A549 (cell line): ENCODE measurements at regions not wholly inside any gene's neighbourhood (a gene's known extent, or its start where the extent isn't known, plus 50 kb on each side); places are given as distances from the start of the nearest gene placed in this dataset.

Source experiments
- ATAC-seq, 2 experiments: fragments of 200-7000 bp in 1 of 2; fragments of >200 bp in 1 of 2; cut with Nextera tagmentation in 1 of 2; cut with Tn5 transposase in 1 of 2; 3 replicates each; pipeline versions ENCODE4 v1.8.0 to v1.9.1; 2018 to 2020; ENCODE audit warnings: mild to moderate bottlenecking in 1 of 2, moderate library complexity in 1 of 2
- CTCF ChIA-PET: fragments of 300-600 bp; sonication (Branson Sonifier 250); formaldehyde crosslinking; extraction: SDS; loops from one replicate; lab custom pipeline; 2021; ENCODE audit warnings: antibody characterized with exemption, inconsistent platforms; lab: Yijun Ruan, JAX
- POLR2A ChIA-PET: fragments of 350-600 bp; formaldehyde crosslinking; extraction: SDS; loops from one replicate; lab custom pipeline; 2021; ENCODE audit warnings: antibody characterized with exemption, inconsistent platforms; lab: Yijun Ruan, JAX
- DNase-seq, 2 experiments: peaks; one replicate each; pipeline versions ENCODE4 v3.0.0 to v3.0.0-alpha.2; 2011 to 2016; ENCODE audit warnings: low read depth in 1 of 2, low spot score in 1 of 2
- FAIRE-seq: peaks from 2 replicates; lab custom pipeline; 2011; peaks lifted over from hg19 to GRCh38; lab: Jason Lieb, UNC
- H3K27ac ChIP-seq, 2 experiments: fragments of >200 bp; sonication (Bioruptor Twin); formaldehyde crosslinking; 3 replicates each; pipeline ENCODE4 v1.5.1; 2016 to 2017
- H3K4me1 ChIP-seq: fragments of >200 bp; sonication (Bioruptor Twin); formaldehyde crosslinking; 3 replicates; pipeline ENCODE4 v1.6.1; 2016
- H3K4me2 ChIP-seq: fragments of >200 bp; sonication (Bioruptor Twin); formaldehyde crosslinking; 3 replicates; pipeline ENCODE4 v1.6.1; 2016
- H3K4me3 ChIP-seq: fragments of >200 bp; sonication (Bioruptor Twin); formaldehyde crosslinking; 3 replicates; pipeline ENCODE4 v1.5.1; 2016
- H3K9me3 ChIP-seq: fragments of >200 bp; sonication (Bioruptor Twin); formaldehyde crosslinking; 3 replicates; pipeline ENCODE4 v1.6.1; 2016
- CEBPB ChIP-seq, 2 experiments: fragments of >200 bp in 1 of 2; sonication (Bioruptor Twin) in 1 of 2; formaldehyde crosslinking in 1 of 2; IDR thresholded peaks; 2 replicates each; pipeline ENCODE4 v1.6.1; 2012 to 2016
- CHD2 ChIP-seq: fragments of 150-350 bp; IDR thresholded peaks from 2 replicates; pipeline ENCODE4 v1.6.1; 2014; ENCODE audit warnings: low read length; ENCODE audit not compliant: partially characterized antibody
- CHD4 ChIP-seq: fragments of 200-600 bp; sonication (generic); IDR thresholded peaks from 2 replicates; pipeline ENCODE4 v1.6.1; 2016; ENCODE audit warnings: antibody characterized with exemption, mild to moderate bottlenecking, borderline replicate concordance
- EHF ChIP-seq: fragments of 250-450 bp; sonication (Bioruptor Pico); IDR thresholded peaks from 2 replicates; pipeline ENCODE4 v1.5.0; 2020; ENCODE audit warnings: mild to moderate bottlenecking
- EHMT2 ChIP-seq: fragments of 200-600 bp; sonication (generic); IDR thresholded peaks from 2 replicates; pipeline ENCODE4 v1.6.1; 2016; ENCODE audit warnings: antibody characterized with exemption, low read depth, mild to moderate bottlenecking, moderate library complexity
- FOSB ChIP-seq: fragments of 250-450 bp; sonication (Bioruptor Pico); IDR thresholded peaks from 2 replicates; pipeline ENCODE4 v1.5.0; 2020; ENCODE audit warnings: mild to moderate bottlenecking, moderate library complexity
- FOXS1 ChIP-seq: fragments of 250-450 bp; sonication (Bioruptor Pico); IDR thresholded peaks from 2 replicates; pipeline ENCODE4 v1.5.0; 2020; ENCODE audit warnings: mild to moderate bottlenecking, moderate library complexity
- HDAC2 ChIP-seq: fragments of 200-600 bp; sonication (generic); IDR thresholded peaks from 2 replicates; pipeline ENCODE4 v1.6.1; 2016
- HEYL ChIP-seq: fragments of 250-450 bp; sonication (Bioruptor Pico); IDR thresholded peaks from 2 replicates; pipeline ENCODE4 v1.8.0; 2021; ENCODE audit warnings: mild to moderate bottlenecking, moderate library complexity
- HOXA7 ChIP-seq: fragments of 250-450 bp; sonication (Bioruptor Pico); IDR thresholded peaks from 2 replicates; pipeline ENCODE4 v1.5.0; 2020; ENCODE audit warnings: mild to moderate bottlenecking, moderate library complexity
- JUN ChIP-seq, 2 experiments: fragments of >200 bp; sonication (Bioruptor Twin); formaldehyde crosslinking; IDR thresholded peaks; 2 replicates in 1 of 2; 3 replicates in 1 of 2; pipeline ENCODE4 v1.6.1; 2016 to 2017
- KDM1A ChIP-seq: fragments of 200-600 bp; sonication (generic); IDR thresholded peaks from 2 replicates; pipeline ENCODE4 v1.6.1; 2016; ENCODE audit warnings: low read depth, mild to moderate bottlenecking
- MAZ ChIP-seq: fragments of 150-350 bp; IDR thresholded peaks from 2 replicates; pipeline ENCODE4 v1.6.1; 2014; ENCODE audit warnings: antibody characterized with exemption, low read depth, low read length, borderline replicate concordance
- POLR2A ChIP-seq: IDR thresholded peaks from 2 replicates; pipeline ENCODE4 v1.6.1; 2012; ENCODE audit warnings: mild to moderate bottlenecking, low read length
- RARB ChIP-seq: fragments of 250-450 bp; sonication (Bioruptor Pico); IDR thresholded peaks from 2 replicates; pipeline ENCODE4 v1.8.0; 2021; ENCODE audit warnings: mild to moderate bottlenecking, moderate library complexity
- RCOR1 ChIP-seq: fragments of 150-350 bp; IDR thresholded peaks from 2 replicates; pipeline ENCODE4 v1.6.1; 2014; ENCODE audit warnings: antibody characterized with exemption, low read length, low read depth
- SREBF2 ChIP-seq: fragments of 450-650 bp; IDR thresholded peaks from 2 replicates; pipeline ENCODE4 v1.6.1; 2014; ENCODE audit warnings: mild to moderate bottlenecking, moderate library complexity
- TFCP2L1 ChIP-seq: fragments of 250-450 bp; sonication (Bioruptor Pico); IDR thresholded peaks from 2 replicates; pipeline ENCODE4 v1.5.0; 2021; ENCODE audit warnings: mild to moderate bottlenecking
- TP53 ChIP-seq: fragments of 250-450 bp; sonication (Bioruptor Pico); IDR thresholded peaks from 2 replicates; pipeline ENCODE4 v1.5.0; 2021; ENCODE audit warnings: mild to moderate bottlenecking, moderate library complexity
- ZC3H11A ChIP-seq: fragments of 450-650 bp; IDR thresholded peaks from 2 replicates; pipeline ENCODE4 v1.6.1; 2014; ENCODE audit warnings: antibody characterized with exemption, mild to moderate bottlenecking
- ZFP36 ChIP-seq: fragments of 450-650 bp; IDR thresholded peaks from 2 replicates; pipeline ENCODE4 v1.6.1; 2014; ENCODE audit warnings: borderline replicate concordance; ENCODE audit not compliant: partially characterized antibody
- ZSCAN20 ChIP-seq: fragments of 250-450 bp; sonication (Bioruptor Pico); IDR thresholded peaks from 2 replicates; pipeline ENCODE4 v1.8.0; 2022; ENCODE audit warnings: mild to moderate bottlenecking, moderate library complexity
- WGBS: methylation state at CpG from one replicate; pipeline ENCODE4 v1.1.6; 2017; ENCODE audit errors: missing lambda C conversion rate; 5-methylcytosine and 5-hydroxymethylcytosine counted together
- TF ChIP-seq, protein P1 (sequence below): IDR thresholded peaks from 2 replicates; pipeline ENCODE4 v1.6.1; 2012; ENCODE audit warnings: low read depth, borderline replicate concordance
- TF ChIP-seq, protein P2 (sequence below): fragments of 450-650 bp; IDR thresholded peaks from 2 replicates; pipeline ENCODE4 v1.6.1; 2014; ENCODE audit warnings: antibody characterized with exemption
- TF ChIP-seq, protein P3 (sequence below): fragments of >200 bp; sonication (Bioruptor Twin); formaldehyde crosslinking; IDR thresholded peaks from 3 replicates; pipeline ENCODE4 v1.5.1; 2016

DNA sequence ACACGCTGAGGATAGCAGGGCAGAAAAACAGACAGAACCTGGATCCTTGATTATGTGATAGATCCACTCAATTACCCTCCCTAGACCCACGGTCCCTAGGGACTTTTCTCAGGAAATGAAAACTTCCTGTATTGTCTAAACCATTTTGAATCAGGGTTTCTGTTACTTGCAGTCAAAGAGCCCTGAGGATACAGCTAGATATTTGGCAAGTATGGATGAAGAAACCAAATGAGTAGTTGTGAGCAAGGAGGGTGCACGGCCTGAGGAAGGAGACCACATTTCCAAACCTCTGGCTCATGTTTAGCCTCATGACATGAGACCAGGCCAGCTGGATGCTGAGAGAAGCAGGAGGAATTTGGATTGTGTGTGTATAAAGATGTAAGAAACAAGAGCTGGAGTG, 91.6 kb downstream of the MRPL14 start (continued):
- TF ChIP-seq, protein P1, sequence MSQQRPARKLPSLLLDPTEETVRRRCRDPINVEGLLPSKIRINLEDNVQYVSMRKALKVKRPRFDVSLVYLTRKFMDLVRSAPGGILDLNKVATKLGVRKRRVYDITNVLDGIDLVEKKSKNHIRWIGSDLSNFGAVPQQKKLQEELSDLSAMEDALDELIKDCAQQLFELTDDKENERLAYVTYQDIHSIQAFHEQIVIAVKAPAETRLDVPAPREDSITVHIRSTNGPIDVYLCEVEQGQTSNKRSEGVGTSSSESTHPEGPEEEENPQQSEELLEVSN: no peak
- no peak for TF ChIP-seq TFCP2L1 (CRISPR knock-in tag)
- TF ChIP-seq FOXS1 (CRISPR knock-in tag): no peak
- no peak for TF ChIP-seq CHD2
- no peak for TF ChIP-seq EHF (CRISPR knock-in tag)
- no peak for TF ChIP-seq FOSB (CRISPR knock-in tag)

DNA sequence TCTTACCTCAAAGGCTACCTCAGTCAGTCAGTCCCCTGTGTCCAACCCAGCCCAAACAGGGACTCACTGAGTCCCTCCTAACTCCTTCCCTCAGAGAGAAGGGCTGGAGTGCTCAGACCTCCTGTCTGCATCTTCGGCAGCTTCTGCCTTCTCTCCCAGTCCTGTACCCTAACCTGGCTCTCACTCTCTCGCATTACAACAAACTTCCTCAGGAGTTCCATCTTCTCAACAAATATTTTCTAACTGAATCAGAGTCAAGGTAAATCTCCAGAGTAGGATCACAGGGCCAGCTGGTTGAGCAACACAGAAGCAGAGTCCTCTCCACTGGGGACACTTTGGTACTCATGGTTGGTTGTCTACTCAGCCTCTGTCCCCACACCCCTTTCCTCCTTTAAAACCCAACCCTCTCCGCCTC, 92.3 kb downstream of the MRPL14 start:
- Histone ChIP-seq H3K4me1 (peaks cover 47% of the 10 kb centered on the region), H3K4me3 (no peak overlapping the region), H3K27ac (peak overlapping the region; percentile 68 to 79), H3K9me3 (no peaks in the 10 kb centered on the region), H3K4me2 (peak overlapping the region; percentile 59)
- ATAC-seq (peak in 1 of 2 experiments; percentile 49; a peak in 3 of 6 replicates), DNase-seq (no peak), FAIRE-seq (no peak)
- TF ChIP-seq CEBPB (IDR thresholded peaks at IDR 0.05) (peak in 1 of 2 experiments; percentile 10; a peak in 1 of 4 replicates), ZFP36 (no peak)
- POLR2A ChIA-PET: no interaction called here
- WGBS: 60% methylated on average over 3 of the region's 3 CpGs
- CTCF ChIA-PET: no interaction called here

DNA sequence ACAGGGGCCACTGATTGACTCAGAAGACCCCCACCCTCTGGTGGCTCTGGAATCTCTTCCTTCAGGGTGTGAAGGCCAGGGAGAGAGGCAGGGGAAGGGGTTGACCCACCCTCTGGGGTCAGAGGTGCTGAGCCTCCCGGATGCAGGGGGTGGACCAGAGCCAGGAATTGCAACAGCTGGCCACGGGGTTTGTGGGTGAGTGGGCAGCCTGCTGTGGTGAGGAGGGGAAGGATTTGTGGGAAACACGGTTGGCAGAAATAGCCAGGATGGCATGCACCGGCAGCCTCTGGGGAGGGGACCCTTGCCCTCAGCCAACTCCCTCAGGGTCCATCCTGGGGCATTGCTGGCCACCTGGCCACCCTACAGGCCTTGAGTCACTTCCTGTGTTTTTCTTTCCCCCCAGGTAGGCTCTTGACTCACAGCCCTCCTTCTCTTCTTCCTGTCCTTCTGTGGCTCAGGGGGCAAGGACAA, 92.8 kb downstream of the MRPL14 start:
- Histone ChIP-seq H3K4me3 (no peak overlapping the region), H3K4me1 (peaks cover 42% of the 10 kb centered on the region), H3K27ac (peak overlapping the region; percentile 68 to 79), H3K4me2 (peak overlapping the region; percentile 59), H3K9me3 (no peaks in the 10 kb centered on the region)
- ATAC-seq: no peak; a peak in 1 of 6 replicates
- TF ChIP-seq POLR2A (no peak), CHD4 (no peak), RCOR1 (no peak), CEBPB (IDR thresholded peaks at IDR 0.05) (no peak), HDAC2 (no peak), TFCP2L1 (CRISPR knock-in tag) (no peak)
- FAIRE-seq: no peak
- CTCF ChIA-PET: no interaction called here
- 62% methylated on average over 4 of the region's 4 CpGs for WGBS
- POLR2A ChIA-PET: no interaction called here
- no peak for DNase-seq

DNA sequence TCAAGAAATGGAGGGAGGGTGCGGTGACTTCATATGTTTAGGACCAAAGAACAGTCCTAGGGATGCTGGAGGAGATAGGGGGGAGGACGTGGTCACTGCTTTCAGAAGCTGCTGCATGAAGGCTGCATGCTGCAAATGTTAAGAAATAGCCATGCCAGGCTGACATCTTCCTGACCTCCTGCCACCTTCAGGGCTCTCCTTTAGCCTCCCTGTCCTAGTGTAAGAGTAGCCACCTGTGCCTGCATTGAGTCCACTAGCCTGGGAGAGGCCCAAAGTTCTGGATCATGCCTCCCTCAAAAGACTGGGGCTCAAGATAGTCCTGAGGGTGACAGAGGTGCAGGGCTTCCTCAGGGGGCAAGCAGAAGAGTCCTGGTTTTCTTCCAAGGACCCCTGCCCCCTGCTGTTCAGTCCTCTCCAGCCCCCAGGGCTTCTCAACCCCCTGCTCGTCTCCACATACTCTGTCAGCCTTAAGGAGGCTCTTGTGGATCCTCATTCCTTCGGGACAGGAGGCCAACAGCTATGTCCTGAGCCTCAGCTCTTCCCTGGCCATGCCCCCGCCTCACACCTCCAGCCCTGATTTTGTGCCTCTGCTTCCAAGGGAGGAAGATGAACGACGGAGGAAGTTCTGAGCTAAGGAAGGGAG, 96.3 kb downstream of the MRPL14 start:
- Histone ChIP-seq H3K4me3 (no peak overlapping the region), H3K9me3 (no peaks in the 10 kb centered on the region), H3K4me1 (peaks cover 24% of the 10 kb centered on the region), H3K27ac (peak overlapping the region in 1 of 2 experiments; percentile 48; a peak in 1 of 6 replicates), H3K4me2 (no peak overlapping the region)
- 81% methylated on average over 7 of the region's 7 CpGs for WGBS
- POLR2A ChIA-PET: no interaction called here
- DNase-seq (no peak), ATAC-seq (no peak), FAIRE-seq (no peak)
- CTCF ChIA-PET: interaction anchor here (1.0 to 1.3 kb wide), 3 partner anchors 26 to 261 kb away, joined by 3 to 5 read pairs (median 4); partner anchors contain the start of gene VEGFA
- no peak for TF ChIP-seq HOXA7
- TF ChIP-seq ZSCAN20: no peak
- TF ChIP-seq RARB (CRISPR knock-in tag): no peak
- no peak for TF ChIP-seq JUN (IDR thresholded peaks at IDR 0.05)
- TF ChIP-seq ZC3H11A: no peak
- TF ChIP-seq SREBF2: no peak
- no peak for TF ChIP-seq HEYL (CRISPR knock-in tag)
- TF ChIP-seq RCOR1: no peak
- TF ChIP-seq MAZ: no peak
- TF ChIP-seq EHMT2: no peak
- no peak for TF ChIP-seq KDM1A
- TF ChIP-seq, protein P2, sequence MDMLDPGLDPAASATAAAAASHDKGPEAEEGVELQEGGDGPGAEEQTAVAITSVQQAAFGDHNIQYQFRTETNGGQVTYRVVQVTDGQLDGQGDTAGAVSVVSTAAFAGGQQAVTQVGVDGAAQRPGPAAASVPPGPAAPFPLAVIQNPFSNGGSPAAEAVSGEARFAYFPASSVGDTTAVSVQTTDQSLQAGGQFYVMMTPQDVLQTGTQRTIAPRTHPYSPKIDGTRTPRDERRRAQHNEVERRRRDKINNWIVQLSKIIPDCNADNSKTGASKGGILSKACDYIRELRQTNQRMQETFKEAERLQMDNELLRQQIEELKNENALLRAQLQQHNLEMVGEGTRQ: no peak
- TF ChIP-seq FOXS1 (CRISPR knock-in tag): no peak
- TF ChIP-seq, protein P3, sequence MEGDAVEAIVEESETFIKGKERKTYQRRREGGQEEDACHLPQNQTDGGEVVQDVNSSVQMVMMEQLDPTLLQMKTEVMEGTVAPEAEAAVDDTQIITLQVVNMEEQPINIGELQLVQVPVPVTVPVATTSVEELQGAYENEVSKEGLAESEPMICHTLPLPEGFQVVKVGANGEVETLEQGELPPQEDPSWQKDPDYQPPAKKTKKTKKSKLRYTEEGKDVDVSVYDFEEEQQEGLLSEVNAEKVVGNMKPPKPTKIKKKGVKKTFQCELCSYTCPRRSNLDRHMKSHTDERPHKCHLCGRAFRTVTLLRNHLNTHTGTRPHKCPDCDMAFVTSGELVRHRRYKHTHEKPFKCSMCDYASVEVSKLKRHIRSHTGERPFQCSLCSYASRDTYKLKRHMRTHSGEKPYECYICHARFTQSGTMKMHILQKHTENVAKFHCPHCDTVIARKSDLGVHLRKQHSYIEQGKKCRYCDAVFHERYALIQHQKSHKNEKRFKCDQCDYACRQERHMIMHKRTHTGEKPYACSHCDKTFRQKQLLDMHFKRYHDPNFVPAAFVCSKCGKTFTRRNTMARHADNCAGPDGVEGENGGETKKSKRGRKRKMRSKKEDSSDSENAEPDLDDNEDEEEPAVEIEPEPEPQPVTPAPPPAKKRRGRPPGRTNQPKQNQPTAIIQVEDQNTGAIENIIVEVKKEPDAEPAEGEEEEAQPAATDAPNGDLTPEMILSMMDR: no peak
- no peak for TF ChIP-seq TP53 (CRISPR knock-in tag)
- TF ChIP-seq, protein P1: no peak
